Stimulated activated CD4-positive, alpha-beta T cell treated with anti-CD3 and anti-CD28 coated beads, Interleukin-12 subunit alpha, Interleukin-12 subunit beta, amount 100 ng/mL, for 48 hours (primary cell): ENCODE measurements at regions not wholly inside any gene's neighbourhood (a gene's known extent, or its start where the extent isn't known, plus 50 kb on each side); places are given as distances from the start of the nearest gene placed in this dataset.
"Not testable (repeated sequence)": the region's sequence is repeated elsewhere in the genome, so short reads cannot be mapped to it uniquely, and the experiment has no call there.

Experiments
- DNase-seq, 3 donors: peaks; one replicate each; pipeline ENCODE4 v3.0.0-alpha.2; 2020; ENCODE audit warnings: low read depth in 2 of 3, low spot score in 1 of 3

DNA sequence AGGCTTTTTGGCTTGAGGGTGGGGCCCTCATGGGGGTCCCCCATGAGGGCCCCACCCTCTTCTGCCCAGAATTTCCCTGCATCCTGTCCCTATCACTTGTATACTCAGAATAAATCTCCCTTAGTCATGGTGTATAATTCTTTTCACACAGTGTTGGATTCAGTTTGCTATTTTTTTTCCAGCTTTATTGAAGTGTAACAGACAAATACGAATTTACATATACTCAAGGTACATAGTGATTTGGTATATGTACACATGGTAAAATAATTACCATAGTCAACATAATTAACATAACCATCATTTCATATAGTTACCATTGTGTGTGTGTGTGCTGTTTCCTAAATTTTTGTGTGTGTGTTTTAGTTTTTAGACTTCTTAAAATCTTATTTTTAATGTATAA is 289.4 kb downstream of the CNTNAP3B start:
- DNase-seq: not testable (repeated sequence)

DNA sequence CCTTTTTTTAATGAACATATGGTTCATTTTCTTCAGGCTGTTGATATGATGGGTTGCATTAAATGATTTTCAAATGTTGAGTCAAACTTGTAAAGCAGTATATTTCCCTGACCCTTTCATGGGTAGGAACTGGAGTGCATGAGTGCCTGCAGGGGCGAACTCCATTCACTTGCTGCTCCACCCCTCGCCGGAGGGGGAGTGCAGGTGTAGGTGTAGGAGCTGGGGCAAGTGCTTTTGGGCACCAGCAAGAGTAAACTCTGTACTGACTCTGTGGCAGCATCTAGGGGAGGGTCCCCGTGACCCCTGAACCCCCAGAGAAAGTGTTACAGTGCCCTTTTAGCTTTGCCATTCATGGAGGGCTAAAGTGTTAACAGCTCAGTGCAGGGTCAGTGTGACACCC is 290.3 kb downstream of the CNTNAP3B start:
- DNase-seq: not testable (repeated sequence)

DNA sequence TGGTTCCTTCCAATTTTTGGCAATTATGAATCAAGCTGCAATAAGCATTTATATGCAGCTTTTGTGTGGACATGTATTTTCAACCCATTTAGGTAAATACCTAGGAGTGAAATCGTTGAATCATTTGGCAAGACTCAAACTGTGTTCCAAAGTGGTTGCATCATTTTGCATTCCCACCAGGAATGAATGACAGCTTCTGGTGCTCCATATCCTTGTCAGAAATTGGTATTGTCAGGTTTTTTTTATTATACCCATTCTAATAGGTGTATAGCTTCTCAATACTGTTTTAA is 290.7 kb downstream of the CNTNAP3B start:
- DNase-seq: not testable (repeated sequence)

DNA sequence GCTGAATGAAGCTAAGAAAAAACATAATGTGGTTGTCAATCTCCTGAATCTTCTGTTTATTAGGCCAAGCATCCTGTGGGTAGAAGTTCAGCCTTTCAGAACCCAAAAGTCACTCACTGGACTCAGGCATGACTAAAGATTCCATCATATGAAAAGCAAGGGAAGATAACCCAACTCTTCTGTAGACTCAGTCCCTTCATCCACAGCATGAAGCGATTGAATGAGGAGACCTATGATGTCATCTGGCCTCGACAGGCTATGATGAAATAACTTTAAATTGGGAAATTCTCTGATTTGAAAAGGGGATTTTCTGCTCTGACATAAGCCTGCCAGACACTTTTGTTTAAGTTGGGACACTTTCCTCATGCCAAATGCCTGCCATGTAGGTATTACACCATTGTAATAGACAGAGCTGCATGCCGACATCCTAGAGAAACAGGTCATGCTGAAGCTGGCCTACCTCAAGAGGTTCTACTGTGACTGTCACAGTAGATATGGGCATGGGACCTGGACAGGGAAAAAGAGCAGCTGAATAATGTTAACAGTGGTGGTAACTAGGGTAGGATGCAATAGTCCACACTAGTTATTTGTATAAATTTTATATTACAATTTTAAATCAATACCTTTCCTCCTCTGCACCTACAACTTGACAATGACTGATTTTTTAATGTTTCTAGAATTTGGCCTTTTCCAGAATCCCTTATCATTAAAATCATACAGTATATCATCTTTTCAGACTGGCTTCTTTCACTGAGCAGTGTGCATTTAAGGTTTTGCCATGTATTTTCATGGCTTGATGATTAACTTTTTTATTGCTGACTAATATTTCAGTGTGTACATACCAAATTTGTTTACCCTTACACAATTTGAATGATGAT is 291.3 kb downstream of the CNTNAP3B start:
- DNase-seq: not testable (repeated sequence)

DNA sequence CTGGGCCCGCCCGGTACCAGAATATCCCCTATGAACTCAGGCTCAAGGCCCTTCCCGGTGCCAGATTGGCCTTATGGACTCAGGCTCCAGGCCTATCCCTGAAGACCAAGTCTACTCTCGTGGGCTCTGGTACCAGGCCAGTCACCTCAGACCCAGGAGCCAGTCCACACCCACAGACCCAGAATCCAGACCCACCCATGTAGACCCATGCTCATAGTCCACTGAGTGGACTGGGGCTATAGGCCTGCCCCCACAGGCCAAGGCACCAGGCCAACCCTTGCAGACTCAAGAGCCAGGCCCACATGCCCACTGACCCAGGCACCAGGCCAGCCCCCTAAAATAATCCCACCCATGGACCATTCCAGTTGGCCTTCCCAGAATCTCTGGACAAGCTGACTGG is 296.1 kb downstream of the CNTNAP3B start:
- not testable (repeated sequence) for DNase-seq

DNA sequence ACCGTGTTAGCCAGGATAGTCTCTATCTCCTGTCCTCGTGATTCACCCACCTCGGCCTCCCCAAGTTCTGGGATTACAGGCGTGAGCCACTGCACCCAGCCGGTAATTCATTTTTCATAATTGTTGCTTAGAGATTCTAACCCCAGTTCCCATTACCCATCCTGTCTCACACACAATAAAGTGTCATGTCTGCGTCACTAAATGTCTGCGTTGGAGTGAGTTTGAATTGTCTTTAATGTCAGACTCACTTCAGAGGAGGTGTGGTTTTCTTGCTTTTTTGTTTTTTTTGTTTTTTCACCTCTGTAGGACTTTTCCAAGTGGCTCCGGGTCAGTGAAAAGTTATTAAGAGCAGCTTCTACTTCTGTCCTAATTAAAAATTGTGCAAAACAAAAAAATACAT is 304.5 kb downstream of the CNTNAP3B start:
- not testable (repeated sequence) for DNase-seq

DNA sequence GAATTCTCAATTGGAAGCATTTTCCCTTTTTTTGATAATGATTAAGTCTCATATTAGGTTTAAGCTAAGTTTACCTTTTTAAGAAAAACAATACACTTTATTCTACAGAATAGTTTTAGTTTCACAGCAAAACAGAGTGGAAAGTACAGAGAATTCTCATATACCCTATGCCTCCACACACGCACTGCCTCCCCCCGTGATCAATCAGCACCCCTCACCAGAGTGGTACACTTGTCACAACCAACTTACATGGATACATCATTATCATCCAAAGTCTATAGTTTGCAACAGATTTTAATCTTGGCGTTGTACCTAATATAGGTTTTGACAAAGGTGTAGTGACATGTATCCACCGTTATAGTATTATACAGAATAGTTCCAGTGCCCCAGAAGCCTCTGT is 326.5 kb downstream of the CNTNAP3B start:
- DNase-seq: not testable (repeated sequence)

DNA sequence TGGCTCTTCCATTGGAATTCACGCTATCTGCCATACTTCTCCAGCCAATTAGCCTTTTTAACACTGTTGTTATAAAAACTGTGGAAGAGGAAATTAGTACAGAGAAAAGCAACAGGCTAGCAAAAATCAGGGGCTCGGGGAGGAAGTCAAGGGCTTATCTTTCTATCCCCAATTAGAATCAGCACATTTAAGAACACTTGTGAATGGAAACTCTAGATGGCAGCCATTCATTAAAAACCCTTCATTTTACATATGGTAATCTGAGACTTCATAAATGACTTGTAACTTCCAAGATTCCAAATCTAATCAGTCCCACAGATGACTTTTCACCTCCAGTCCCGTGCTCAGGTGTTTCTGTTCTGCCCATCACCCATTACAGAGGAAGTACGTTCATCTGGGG is 330.5 kb downstream of the CNTNAP3B start:
- not testable (repeated sequence) for DNase-seq

DNA sequence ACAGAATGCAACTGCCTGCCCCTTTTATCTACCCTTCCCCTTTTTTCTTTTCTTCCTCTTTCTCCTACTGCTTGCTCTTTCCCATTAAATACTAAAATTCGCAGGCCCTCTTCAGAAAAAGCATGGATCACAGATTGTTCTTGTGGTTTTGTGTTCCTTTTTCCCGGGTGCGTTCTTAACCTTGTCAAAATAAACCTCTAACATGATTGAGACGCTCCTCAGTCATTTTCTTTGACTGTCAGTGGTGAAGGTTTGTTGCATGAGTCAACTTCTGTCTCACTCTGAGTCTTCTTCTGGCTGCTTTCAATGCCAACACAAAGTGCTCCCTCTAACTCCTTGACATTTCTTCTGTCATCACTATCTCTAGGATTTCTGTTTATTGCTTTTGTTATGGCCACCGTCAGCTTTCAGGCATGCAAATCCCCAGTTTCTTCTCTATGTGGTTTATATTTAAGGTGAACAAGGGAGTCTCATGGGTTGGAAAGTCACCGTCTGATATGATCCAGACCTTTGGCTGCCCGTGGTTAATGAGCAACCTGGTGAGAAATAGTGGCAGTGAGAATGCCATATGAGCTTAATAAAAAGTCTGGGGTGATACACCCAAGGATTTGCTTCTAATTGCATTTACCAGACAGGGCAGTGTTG is 338.4 kb downstream of the CNTNAP3B start:
- DNase-seq: not testable (repeated sequence)

DNA sequence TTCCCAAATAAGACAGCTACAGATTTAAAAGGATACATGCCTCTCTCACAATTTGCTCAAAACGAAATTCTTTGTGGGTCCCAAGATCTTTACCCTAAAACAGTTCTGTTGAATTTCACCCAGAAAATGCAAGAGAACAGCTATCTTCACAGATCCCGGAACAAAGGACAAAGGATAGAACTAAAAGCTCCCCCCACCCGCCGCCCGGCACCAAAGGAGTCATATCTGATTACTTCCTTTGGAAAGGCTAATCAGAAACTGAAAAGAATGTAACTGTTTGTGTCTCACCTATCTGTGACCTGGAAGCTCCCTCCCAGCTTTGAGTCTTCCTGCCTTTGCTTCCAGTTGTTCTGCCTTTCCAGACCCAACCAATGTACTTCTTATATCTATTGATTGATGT is 339.2 kb downstream of the CNTNAP3B start:
- DNase-seq: not testable (repeated sequence)

DNA sequence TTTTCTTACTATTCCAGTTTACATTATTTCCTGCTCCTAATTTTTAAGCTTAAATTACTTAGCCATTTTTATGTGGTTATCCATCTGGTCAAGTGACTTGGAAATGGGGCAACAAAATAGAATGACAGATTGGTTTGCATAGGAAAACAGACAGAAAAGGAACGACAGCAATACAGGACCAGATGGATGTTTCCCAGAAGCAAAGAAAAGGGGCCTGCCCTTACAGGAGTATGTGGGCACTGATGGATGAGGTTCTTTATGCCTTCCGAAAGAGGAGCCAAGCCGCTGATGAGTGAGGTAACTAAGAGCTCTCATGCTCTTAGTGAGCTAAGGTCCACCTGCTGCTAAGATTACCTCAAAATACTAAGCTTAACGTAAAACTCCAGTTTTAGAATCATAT is 339.8 kb downstream of the CNTNAP3B start:
- DNase-seq: not testable (repeated sequence)

DNA sequence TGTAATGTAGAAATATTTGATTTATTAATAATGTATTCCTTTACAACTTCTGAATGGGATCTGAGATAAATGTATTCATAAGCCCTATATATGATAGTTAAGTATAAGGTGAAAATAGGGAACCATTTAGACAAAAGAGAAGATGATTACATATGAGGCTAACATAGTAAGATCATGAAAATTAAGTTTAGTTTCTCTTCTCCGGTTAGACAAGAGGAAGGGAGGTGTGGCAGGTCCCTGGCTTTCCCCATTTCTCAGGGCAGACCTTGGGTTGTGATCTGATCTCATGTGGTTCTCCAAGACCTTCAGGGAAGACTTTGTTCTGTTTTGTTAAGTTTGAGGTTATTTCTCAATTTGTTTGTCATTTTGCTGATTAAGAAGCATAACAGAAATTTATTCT is 341.3 kb downstream of the CNTNAP3B start:
- not testable (repeated sequence) for DNase-seq

DNA sequence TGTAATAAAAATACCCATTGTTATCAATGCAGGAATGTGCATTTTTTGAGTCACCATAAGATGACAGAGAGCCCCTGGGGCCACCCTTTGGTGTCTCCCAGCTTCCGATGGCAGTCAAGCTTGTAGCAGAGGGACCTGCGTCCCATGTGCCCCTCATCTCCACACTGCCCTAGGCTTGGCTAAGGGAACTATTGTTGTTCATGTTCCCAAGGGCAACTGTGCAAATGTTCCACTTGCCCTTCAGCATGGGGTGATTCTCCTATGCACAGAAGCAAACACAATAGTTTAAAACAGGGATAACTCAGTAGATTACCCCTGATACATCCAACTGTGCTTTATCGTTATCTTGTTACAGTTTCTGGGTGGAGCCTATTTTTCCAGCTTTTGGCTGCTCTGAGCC is 342.0 kb downstream of the CNTNAP3B start:
- not testable (repeated sequence) for DNase-seq

DNA sequence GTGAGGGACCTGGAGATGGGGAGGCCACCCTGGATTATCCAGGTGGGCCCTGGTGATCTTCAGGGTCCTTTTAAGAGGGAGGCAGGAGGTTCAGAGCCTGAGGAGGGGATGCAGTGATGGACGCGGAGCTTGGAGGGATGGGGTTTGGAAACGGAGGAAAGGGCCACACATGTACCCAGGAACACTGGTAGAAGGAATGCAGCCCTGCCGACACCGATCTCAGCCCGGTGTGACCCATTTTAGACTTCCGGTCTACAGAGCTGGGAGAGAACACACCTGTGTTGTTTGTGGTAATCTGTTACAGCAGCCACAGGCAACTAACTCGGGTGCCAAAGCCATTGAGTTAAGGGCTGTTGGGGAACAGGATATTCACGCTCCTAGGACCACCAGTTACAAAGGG is 345.2 kb downstream of the CNTNAP3B start:
- not testable (repeated sequence) for DNase-seq

DNA sequence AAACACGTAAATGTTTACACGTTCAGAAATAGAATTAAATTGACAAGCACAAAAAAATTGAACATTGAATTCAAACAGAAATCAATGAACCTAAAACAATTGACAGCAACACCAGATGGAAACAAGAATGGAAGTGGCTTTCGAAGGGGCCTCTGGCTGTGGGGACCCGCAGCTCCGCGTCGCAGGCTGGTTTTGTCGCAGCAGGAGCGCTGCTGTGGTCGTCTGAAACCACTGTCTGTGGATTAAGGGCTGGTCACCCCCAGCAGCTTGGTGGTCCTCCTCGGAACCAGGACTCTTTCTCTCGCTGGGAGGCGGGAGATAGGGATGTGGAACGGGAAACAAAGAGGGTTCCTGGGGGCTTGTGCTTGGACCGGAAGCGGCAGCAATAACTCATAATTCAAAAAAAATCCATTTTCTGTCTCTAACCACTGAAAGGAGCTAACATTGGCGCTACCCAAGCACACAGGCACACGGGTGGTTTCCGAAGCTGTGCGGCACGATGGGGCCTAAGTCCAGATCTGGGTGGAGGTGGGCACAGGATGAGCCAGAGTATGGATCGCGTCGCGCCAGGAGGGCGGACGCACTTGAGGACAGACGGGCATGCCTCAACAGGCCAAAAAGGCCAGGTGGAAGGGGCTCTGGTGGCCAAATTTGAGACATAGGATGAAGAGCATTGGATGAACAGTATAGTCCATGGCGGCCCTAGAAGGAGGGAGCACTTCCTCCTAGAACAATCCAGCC is 346.0 kb downstream of the CNTNAP3B start:
- not testable (repeated sequence) for DNase-seq

DNA sequence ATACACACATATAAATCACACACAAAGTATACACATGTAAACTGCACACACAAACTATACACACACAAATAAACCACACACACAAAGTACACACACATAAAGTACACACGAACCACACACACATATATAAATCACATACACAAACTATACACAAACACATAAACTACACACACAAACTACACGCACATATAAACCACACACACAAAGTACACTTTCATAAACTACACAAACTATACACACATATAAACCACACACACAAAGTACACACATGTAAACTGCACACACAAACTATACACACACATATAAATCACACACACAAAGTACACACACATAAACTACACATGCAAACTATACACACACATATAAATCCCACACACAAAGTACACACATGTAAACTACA is 347.3 kb downstream of the CNTNAP3B start:
- not testable (repeated sequence) for DNase-seq

DNA sequence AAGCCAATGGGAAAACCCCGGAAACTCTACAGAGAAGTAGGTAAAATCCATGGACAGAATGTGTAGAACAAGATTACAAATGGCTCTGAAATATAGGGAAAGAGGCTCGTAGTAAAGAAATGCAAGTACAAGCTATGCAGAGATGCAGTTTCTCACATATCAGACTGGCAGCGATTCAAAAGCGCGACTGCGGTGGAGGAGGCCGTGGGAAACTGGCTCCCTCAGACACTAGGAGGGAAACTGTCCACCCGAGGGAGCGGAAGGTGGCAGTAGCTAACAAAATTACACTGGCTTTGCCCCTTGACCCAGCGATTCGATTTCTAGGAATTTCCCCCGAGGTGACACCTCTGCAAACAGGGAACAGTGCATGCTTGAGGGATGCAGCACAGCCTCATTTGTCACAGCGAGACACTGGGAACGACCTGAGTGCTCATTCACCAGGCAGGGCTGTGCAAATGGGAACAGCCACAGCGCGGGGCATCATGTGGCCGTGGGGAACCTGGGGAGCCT is 349.3 kb downstream of the CNTNAP3B start:
- not testable (repeated sequence) for DNase-seq

DNA sequence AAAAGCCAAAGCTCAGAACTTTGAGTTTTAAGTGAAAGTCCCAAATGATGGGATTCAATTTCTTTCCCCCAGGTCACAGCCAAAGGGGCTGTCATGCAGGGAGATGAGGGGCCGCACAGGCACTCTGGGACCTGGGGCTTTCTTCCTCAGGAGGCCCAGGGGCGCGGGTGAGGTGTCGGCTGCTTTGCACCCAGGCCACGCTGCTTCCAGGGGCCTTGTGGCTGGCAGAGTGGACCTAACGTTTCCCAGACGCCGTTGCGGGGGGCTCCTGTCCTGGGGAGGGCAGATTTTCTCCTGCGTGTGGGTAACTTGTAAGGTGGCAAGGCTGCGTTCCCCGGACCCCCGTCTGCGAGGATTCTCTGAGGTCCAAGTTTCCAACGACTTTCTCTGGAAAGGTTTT is 350.0 kb downstream of the CNTNAP3B start:
- DNase-seq: not testable (repeated sequence)

DNA sequence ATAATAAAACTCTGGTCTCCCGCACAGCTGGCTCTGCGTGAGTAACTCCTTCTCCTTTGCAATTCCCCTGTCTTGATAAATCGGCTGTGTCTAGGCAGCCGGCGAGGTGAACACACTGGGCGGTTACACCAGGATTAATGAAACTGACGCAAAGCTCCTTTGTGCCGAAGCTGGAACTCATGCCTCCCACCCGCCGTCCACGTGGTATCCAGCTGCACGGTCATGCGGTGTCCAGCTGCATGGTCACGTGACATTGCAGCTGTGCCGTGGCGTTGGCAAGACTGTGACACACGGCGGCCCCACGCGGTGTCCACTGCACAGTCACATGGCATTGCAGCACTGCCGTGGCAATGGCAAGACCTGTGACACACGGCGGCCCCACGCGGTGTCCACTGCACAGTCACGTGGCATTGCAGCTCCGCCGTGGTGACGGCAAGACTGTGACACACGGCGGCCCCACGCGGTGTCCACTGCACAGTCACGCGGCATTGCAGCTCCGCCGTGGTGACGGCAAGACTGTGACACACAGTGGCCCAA is 350.6 kb downstream of the CNTNAP3B start:
- not testable (repeated sequence) for DNase-seq

DNA sequence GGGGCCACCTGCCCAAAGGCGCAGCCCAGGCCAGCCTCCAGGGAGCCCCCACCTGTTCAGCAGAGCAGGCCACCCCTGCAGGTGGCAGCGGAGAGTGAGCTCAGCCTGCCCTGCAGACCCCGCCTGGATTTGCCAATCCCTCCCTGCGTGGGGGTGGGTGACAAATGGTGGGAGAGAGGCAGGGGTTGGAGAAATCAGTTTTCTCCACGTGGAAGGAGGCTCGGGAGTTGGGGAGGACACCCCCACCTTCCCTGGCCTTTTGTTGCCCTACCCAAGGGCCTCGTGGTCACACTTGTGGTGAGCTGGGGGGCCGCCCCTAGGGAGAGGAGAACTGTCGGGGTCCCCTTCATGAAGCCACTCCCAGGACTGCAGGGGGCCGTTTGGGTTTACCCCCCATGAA is 351.7 kb downstream of the CNTNAP3B start:
- not testable (repeated sequence) for DNase-seq

DNA sequence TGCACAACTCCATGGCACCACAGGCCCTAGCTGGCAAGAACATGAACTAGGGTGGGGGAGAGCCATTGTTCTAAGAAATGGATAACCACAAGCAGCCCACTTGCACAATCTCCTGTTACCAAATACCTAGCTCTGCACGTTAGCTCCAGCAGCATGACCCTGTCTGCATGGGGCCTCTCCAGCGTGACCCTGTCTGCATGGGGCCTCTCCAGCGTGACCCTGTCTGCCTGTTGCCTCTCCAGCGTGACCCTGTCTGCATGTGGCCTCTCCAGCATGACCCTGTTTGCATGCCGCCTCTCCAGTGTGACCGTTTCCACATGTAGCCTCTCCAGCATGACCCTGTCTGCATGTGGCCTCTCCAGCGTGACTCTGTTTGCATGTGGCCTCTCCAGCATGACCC is 356.7 kb downstream of the CNTNAP3B start:
- not testable (repeated sequence) for DNase-seq
